ENCODE measurements at regions not wholly inside any gene's neighbourhood (a gene's known extent, or its start where the extent isn't known, plus 50 kb on each side); places are given as distances from the start of the nearest gene placed in this dataset.

DNA sequence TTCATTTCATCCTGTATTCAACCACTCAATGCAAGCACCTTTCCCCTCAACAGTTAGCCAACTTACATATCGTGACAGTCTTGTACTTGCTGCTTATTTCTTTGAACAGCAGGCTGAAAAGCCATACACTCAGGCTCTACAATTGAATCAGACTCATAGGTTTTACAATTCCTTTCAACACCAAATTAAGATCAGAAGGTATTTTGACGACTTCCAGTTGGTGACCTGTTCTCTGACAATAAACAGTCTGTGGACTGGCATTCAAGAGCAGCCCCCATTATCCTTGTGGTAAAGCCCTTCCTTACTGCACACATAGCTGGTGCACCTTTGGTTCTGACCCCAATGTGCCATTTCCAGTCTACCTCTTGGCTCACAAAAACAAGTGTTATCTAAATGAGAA lies 140.0 kb upstream of the MB21D2 start (continued):
- TF ChIP-seq NRF1 (IDR thresholded peaks at IDR 0.05; ENCODE audit: low read depth, low read length) = no peak
- no peak for TF ChIP-seq HDAC2 (IDR thresholded peaks at IDR 0.05; ENCODE audit: borderline replicate concordance in 1 of 2, low read depth in 2 of 2, low read length in 2 of 2)
- no peak for TF ChIP-seq SIN3A (conservative IDR thresholded peaks at IDR 0.05 in 1 of 2, IDR thresholded peaks at IDR 0.05 in 1 of 2; ENCODE audit: low read depth in 1 of 2, low read length in 2 of 2)
- no peak for TF ChIP-seq EGR1 (IDR thresholded peaks at IDR 0.05; ENCODE audit: borderline replicate concordance, low read depth, low read length)
